HG03108 (cell line): ENCODE measurements at regions not wholly inside any gene's neighbourhood (a gene's known extent, or its start where the extent isn't known, plus 50 kb on each side); places are given as distances from the start of the nearest gene placed in this dataset.

ENCODE experiments used
- ATAC-seq: cut with Tn5 transposase; IDR thresholded peaks from one replicate; pipeline ENCODE4 v1.9.1; 2021; ENCODE audit warnings: moderate library complexity; ENCODE audit not compliant: unreplicated experiment

DNA sequence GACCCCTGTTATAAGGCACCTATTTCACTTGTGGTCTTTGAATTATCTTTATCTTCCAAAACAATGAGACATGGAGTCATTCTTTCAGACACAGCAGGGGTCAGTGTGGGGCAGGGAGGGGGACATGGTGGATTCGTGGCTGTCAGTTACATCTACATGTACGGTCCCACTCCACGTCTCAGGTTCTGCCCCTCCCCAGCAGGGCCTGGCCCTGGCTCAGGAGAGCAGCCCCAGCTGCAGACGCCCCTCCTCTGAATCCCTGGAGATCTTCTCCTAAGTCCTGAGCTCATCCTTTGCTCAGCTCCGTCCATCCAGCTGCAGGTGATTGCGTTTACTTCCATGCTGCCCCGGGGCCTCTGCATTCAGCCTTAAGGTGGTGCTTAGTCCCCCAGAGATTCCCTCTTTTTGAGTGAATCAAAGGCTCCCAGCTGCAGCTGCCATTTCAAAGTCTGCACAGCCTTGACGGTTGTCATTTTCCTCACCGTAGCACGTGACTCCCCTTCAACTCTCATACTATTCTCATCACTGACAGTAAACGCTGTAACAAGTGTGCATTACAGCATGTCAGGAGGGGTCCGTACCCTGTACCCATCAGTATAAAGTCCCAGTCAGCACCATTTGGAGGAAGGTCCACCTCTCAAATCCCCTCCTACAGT, 113.4 kb upstream of the TCERG1L start:
- ATAC-seq = no peak

DNA sequence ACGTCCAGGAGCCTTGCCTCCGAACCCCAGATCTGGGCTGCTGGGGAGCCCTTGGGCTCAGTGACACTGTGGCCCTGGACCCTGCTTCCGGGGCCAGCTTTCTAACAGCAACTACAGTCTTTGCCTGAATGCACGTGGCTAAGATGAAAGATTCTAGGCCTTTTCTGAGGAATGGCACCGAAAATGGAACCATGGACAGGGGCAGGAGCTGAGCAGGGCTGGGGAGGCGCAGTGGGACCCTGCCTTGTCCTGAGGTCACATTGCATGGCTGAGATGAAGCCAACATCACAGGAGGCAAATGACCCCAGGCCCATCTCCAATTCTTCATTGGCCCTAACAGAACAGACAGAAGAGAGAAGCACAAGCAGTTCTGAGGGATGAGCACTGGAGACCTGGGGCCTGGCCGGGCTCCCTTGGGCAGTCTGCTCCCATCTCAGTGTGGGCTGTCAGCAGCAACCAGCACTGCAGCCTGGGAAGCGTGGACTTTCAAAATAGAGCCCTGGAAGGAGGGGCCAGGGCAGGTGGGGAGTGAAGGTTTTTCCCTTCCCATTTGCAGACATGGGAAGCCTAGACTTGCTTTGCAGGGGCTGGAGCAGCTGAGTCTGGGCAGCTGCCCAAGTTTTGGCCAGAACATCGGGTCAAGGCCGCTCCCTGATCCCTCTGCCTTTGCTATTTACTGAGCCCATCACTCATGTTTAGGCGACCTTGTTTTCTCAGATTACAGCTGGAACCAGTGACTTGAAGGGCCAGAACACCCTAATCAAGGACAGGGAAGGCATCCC, 114.4 kb upstream of the TCERG1L start:
- ATAC-seq = no peak

DNA sequence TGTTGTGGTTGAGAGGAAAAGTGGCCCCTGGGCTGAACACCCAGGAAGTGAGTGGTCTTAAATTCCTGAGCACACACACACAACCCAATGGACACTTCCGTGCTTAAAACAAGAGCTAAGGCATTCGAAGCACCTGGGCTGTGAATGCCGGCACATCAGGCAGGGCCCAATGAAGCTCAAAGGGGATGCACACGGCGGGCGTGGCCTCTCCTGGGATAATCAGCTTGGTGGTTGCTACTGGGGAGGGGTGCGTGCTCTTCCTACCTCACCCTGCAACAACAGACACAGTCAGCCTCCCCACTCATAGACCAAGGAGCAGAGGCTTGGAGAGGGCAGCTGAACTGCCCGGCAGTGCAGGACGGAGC, 115.0 kb upstream of the TCERG1L start:
- no peak for ATAC-seq

DNA sequence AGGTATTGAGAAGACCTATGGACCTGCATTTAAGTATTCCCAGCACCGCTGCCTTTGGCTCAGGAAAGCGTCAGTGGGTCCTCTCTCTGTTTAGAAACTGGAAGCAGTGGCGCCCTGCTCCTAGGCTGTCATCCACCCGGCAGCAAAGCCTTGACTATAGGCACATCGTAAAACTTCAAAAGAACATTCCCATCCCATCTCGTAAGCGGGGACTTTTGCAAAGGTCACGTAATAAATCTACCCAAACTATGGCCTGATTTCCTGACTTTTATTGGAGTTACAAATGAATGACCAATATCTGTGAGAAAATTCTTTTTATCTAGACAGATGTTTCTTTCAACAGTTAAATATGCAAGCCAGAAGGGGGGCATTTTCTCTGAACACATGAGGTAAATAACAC, 115.8 kb upstream of the TCERG1L start:
- ATAC-seq = no peak

DNA sequence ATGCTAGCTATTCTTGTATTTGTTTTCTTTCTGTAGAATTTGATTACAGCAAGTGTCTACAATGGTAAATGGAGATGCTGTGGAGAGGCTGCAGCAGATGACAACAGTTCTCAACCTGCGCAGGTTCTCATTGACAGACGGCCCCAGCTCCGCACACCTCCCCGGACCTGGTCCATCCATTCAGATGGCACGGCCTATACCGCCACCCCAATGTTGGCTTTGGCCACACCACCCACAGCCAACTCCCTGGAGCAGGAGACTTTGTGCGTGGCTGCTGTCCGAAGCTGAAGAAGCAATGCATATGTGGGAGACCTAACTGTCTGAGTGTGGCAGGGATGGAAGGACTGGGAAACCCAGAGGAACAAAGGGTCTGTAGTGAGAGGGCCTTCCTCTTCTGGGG, 116.4 kb upstream of the TCERG1L start:
- ATAC-seq = no peak

DNA sequence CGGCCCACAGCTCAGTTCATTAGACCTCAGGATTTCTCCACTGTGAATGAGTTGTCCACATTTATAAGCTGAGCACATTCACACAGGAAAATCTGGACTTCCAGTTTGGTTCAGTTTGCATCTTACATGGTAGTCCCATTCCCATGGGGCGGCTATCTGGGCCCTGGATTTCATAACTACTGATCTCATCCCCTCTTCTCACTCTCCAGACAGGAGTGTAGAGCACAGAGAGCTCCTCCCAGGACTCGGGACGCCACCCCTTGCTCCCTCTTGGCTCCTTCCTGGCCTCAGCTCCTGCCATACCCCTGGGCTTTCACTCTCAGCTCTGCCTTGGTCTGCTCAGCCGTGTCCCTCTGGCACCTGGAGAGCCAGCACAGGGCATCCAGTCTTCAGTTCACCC, 117.6 kb upstream of the TCERG1L start:
- ATAC-seq = no peak

DNA sequence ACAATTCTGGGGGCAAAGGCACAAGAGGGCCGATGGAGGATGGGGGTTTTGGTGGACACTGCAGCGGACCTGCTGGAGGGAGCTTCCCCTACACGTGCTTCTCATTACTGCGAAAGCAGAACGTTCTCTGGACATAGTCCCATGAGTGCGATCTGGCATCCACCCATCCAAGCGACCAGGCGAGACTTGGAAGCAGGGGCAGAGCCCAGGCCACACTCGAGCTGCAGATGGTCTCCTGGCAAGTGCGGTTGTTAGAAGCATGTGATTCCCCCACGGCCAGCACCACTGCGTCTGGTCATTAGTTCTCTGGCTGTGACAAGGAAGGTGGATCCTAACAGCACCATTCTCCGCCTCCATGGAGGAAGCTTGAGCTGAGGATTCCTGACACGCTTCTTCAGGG, 118.4 kb upstream of the TCERG1L start:
- ATAC-seq = no peak

DNA sequence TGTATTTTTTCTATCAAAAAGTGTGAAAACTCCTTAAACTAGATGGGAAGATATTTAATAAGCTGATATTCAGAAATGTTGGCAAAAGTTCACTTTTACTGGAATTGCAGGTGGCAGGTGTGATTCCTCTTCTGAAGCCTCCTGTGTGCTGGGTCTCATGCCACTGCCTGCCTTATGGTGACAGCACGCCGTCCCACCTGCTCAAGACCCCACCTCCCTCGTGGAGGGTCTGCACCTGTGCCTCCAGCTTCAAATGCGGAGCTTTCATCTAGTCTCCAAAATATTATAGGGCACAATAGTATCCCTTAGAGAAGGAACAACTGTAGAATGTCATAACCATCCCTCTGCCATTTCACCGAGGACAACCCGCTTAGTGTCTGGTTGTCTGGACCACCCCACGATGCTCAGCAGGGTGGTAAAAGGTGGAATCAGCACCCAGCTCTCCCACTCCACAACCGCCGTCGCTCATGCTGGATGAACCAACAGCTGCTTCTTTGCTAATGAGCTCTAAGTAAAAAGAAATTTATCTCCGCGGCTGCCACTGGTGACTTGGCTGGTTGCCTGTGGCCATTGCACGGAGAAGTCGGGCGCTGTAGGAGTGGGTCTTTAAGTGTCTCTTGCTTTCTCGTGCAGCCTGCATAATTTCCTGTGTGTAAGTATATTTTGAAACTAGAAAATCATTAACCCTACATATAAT, 119.3 kb upstream of the TCERG1L start:
- ATAC-seq = no peak

DNA sequence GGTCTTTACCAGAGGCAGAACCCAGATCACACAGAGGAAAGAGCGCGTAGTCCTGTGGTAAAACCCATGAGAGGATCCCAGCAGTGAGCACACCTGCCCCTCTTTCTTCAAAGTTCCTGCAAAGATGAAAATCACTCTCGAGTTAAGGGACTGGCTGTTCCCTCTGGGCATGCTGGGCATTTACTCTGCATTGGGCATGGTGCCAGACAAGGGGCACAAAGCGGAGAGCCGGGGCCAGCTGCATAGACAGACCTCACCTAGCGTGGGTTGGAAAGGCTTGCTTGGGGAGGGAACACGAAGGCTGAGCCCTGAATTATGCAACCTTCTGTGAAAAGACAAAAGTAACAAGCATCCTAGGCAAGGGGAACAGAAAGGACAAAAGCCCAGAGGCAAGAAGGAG, 120.0 kb upstream of the TCERG1L start:
- ATAC-seq = no peak

DNA sequence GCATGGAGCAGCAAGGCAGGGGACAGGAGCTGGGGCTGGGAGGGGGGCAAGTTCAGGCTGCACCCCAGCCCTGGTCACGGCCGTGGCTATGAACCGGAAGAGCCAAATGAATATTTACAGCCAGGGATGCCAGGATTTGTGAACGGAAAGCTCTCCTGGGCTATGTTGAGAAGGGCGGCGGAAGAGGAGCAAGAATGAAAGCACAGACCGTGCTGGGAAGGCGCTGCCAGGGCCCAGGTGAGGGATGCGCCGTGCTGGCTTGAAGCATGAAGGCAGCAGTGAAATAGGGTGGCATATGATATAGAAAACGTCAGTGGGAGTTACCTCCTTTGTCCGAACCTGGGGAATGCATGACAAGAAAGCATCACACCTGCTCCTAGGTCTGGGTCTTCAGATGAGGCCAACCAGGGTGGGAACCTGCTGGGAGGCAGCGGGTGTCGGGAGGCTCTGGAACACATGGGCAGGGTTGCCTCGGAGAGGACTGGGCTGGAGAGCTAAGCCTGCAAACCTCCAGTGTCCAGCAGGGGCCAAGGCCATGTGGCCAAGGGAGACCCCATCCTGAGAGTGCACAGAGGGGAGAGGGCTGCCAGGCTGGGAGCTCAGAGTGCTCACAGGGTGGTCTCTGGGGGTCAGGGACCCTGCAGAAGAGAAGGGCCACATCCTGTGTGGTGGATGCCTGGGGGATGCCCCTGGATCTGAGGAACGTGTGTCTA, 120.6 kb upstream of the TCERG1L start:
- no peak for ATAC-seq

DNA sequence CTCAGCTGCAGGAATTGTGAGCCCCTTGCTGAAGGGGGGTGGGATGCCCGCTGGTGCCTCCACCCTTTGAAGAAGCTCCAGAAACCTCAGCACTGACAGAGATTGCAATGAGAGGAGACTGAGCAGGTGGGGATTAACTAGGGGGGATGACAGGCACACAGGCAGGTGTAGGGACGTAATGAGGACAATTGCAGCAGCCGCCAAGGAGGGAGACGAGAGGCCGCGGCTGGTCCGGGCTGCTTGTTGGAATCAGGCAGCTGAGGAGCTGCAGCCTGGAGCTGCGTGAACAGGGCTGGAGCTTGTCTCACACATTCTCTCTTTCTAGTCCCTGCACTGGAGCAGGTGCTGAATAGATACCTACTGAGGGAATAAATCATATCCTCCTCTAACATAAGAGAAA, 122.0 kb upstream of the TCERG1L start:
- no peak for ATAC-seq

DNA sequence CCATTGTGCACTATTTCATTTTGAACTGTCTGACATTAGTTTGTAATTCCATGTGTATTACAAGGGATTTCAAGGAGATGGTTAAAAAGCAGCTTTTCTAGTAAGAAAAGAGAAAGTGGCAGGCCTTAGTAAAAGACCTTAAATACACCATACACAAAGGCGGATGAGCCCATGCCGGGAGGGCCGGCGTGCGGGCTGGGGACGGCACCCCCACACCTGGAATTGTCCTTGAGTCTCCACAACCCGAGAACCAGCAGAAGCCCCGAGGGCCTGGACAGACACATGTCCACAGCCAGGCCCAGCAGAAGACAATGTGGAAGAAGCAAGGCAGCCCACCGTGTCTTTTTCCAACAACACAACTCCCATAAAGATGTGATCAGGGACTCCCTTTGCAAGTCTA, 123.7 kb upstream of the TCERG1L start:
- no peak for ATAC-seq

DNA sequence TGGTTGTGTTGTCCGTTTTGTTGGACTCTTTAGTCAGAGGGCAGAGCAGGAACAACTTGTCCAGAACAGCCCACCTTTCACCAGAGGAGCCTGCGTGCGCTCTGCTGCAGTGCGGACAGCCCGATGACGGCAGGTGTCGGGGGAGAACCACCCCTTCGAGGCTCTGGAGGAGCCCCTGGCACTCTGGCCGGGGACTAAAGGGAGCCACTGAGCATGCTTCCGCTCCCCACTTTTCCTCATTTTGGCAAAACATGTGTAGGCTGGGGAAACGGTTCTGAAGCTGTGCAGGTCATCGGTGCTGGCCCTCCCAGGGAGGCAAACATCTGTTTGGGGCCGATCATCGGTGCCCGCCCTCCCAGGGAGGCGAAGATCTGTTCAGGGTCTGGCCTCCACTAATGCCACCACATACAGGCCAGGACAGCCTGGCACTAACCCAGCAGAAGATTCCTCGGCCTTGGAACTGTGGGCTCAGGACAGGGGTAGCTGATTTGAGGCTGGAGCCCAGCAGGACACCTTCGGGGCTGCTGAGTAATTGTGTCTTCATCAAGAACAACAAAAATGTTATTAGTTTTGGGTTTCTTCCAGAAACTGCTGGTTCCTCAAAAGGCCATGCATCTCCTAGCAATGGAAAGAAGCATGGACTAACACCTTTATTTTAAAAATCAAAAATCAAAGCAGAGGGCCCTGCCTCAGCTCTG, 124.4 kb upstream of the TCERG1L start:
- ATAC-seq = no peak

DNA sequence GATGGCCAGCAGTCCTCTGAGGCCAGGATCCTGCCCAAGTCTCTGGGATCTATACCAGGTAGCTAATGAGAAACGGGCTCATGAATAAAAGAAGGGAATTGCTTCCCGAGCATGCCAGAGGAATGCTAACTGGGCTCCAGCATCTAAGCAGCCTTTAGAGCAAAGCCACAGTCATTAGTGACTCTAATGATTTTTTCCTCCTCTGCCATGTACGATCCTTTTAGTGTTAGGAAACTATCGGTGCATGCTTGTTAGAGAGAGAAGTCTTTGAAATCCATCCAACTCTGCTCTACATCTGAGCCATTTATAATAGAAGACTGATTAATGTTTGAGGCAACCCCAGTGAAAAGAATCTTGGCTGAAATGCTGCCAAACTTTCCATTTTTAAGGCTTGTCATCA, 124.9 kb upstream of the TCERG1L start:
- no peak for ATAC-seq

DNA sequence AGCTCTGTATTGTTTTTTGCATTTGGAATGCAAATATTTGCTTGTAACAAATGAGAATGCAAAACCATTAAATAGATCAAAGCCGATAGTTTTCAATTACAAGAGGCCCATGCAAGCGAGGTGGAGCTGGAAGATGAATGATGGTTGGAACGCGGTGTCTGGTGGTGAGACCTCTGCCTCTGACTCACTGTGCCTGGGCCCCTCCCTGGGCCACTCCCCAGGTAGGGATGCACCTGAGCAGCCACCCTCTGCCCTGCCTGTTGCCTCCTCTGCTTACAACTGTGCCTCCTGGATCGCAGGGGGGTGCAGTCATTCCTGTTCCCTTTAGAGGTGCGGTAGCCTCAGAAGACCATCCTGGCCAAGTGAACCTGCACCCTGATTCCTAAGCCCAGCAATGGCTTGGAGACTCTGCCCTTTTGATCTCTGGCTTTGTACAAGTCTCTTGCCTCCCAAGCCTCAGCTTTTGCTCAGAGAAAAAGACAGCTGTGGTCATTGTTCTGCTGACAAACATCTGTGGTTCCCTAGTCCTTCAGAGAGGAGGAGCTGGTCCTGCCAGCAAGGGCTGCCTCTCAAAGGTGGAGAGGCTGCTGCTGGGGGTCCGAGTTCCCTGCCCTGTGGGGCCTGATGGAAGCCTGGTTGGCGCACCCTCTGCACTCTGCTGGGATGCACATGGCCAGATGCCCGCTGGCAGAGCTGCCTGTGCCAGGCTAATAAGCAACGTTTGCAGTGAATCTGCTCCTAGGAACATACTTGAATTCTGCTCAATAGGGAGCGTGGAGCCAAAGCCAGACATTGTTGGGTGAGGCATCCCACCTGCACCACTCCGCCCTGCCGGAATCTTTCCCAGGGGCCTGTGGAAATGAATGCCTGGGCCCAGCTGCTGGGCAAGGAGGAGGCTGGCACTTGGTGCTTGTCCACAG, 126.3 kb upstream of the TCERG1L start:
- no peak for ATAC-seq

DNA sequence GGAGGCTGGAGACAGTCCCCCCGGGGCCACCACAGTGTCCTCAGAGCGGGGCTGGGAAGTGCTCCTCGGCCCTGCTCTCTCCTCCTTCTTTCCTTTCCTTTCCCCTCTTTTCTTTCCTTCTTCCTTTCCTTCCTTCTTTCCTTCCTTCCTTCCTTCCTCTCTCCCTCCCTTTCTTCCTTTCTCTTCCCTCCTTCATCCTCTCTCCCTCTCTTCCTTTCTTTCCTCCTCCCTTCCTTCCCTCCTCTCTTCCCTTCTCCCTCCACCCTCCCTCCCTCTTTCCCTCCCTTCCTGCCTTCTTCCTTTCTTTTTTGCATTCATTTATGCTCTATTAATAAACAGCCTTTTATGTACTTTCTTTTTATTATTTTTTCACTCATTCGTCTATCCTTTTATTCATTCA, 127.1 kb upstream of the TCERG1L start:
- no peak for ATAC-seq

DNA sequence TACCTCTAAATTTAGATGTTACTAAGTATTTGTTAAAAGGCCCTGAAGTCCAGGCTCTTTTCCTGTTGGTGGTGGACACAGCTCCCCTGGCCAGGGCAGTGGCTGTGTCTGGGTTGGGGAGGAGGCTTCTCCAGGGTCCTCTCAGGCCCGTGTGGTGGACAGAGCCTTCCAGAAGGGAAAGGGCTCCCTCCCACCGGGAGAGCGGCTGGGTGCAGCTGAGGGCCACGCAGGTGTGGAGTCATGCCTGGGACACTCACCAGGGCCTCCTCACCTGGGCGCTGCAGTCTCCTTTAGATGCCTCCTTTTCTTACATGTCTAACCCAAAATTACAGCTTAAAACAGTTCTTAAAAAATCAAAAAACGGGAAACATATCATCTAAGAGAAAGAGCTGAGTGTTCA, 128.2 kb upstream of the TCERG1L start:
- ATAC-seq = no peak

DNA sequence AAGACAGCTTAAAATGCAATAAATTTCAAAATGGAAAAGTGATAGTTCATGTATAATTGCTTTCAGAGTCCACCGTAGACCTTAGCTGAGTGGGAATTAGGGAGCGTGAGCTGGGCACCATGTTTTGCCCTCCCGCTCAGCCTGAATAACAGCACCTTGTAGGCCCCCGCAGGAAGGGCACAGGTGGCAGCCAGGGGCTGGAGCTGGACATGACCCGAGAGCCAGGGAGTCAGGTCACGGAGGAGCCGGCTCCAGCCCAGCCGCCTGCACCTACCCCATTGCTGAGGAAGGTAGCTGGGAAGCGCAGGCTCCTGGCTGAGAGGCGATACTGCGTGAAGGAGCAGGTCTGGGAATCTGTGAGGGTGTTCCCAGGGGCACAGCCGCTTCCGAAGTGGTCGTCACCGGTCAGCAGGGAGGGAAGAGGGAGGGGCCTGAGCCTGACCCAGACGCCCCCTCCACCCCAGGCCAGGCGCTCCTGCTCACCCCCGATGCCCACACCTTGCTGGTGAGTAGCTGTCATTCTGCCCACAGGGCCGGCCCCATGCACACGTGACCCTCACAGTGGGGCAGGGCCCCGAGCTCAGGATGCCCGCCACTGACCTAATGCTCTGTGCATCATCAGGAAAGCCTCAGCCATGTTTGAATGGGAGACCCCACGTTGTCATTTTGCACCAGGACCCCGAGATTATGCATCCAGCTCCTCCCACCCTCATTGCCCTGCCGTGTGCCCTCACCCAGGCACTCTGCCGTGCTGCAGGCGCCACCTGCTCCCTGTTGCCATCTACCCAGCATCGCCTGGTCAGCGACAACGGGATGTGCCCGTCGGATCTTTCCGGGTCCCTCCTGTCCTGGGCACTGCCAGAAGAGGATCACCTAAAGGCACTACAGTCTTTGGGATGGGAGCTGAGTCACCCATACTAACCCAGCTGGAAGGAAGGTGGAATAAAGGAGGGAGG, 129.2 kb upstream of the TCERG1L start:
- no peak for ATAC-seq

DNA sequence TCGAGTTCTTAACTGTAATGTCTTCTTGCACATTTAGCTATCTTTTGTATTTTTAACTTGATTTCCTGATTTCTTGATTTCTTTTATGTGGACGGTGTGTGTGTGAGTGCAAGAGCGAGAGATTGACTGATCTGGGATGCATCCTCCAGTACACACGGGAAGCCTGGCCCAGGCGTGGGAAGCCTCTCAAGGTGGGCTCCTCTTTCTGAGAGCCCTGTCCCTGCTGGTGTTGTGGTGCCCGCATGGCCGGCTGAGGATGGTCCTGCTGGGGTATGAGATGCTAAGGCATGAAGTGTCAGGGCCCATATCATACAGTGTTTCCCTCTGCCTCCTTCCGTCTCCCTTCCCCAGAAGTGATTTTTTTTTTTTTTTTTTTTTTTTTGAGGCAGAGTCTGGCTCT, 130.8 kb upstream of the TCERG1L start:
- no peak for ATAC-seq
